GM19238 (cell line): ENCODE measurements at regions not wholly inside any gene's neighbourhood (a gene's known extent, or its start where the extent isn't known, plus 50 kb on each side); places are given as distances from the start of the nearest gene placed in this dataset.

Experiments used
- DNase-seq: peaks from one replicate; pipeline ENCODE4 v3.0.0; 2011; ENCODE audit warnings: low spot score; ENCODE audit not compliant: insufficient read length

- no peak for DNase-seq
Measured at GRCh38 chr15:97858296-97858695, 102.2 kb upstream of the ARRDC4 start.

DNA sequence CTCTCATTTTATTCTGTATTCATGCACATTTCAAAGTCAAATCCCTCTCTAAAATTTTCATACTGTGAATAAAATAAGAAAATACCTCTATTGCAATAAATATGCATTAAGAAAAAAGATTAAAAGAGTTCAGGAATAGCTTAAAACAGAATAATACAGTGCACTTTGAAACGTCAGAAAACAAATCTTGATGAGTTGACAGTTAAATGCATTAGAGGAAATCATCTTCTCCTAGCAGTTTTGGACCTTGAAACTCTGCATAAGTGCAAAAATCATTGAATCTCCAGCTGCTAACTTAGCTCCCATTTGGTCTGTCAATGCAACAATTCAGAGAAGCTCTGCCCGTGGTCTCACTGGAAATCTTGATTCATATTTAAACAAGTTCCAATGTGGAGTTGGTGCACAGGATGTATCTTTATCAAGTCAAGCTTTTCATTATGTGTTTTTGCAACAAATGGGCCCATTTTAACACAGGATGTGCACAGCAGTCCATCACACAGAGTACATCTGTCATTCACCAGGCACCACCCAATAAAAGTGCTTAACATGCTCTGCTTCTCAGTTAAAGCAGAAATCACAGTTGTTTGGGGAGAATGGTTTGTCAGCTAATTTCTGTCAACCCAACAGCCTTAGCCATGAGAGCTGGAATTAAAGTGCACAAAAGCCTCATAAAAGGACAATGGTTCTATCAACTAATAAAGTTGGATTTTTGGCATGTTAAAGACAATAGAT, 98.8 kb upstream of the ARRDC4 start:
- DNase-seq: no peak

DNA sequence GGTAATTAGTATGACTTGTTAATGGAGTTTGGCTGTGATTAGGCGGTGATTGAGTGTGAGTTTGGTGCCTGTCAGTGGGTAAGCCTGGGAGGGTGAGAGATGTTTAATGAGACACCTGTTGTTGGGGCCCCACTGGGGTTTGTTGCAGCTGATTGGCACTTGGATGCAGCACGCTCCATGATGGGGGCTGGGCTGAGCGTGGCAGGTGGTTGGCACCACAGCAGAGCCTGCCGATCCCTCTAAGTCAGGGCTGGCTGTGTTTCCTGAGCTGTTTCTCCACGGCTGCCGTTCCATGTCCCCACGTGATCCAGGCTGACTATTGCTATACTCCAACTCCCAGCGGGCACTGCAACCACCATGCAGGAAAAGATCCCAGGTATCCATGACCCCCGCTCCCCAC, 93.5 kb upstream of the ARRDC4 start:
- DNase-seq: no peak

- no peak for DNase-seq
Measured at GRCh38 chr15:97867870-97868269, 92.6 kb upstream of the ARRDC4 start.

- no peak for DNase-seq
Measured at GRCh38 chr15:97868981-97869380, 91.5 kb upstream of the ARRDC4 start.

GRCh38 chr15:97870771-97871170, 89.7 kb upstream of the ARRDC4 start:
- no peak for DNase-seq

DNA sequence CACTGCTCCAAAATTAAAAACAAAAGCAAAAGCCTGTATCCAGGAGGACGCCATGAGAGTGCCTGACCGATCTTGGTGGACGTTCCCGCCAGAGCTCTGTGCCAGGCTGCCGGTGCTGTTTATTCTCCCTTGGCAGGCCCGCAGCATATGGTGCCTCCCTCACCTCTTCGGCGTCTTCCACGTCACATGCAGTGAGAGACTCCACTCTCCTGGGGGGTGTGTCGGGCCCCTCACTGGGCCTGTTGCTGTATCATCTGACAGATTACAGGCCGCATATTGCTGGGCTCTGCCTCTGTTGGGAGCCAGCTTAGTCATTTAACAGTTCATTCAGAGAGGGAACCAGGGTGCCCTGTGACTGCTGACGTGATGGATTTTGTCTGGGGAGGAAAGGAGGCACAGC, 86.4 kb upstream of the ARRDC4 start:
- no peak for DNase-seq

DNA sequence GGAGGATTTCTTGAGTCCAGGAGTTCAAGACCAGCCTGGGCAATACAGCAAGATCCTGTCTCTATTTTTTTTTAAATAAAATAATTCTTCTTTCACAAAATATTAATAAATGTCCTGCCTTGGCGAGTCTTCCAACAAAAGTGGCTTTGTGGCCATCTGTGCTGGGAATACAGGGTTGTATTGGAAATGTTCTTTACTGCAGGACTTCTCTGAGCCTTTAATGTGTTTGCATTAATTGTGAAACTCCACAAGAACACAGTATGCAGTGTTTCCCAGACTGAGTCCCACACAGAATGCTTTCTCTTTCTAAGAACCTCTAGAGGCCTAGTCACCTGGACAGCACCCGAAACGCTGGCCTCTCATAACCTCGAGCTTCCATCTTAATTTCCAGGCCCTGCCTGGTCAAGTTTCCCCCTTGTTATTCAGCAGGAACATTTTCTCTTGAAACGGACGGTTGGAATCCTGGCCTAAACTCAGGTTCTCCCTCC, 85.4 kb upstream of the ARRDC4 start:
- DNase-seq: no peak

DNA sequence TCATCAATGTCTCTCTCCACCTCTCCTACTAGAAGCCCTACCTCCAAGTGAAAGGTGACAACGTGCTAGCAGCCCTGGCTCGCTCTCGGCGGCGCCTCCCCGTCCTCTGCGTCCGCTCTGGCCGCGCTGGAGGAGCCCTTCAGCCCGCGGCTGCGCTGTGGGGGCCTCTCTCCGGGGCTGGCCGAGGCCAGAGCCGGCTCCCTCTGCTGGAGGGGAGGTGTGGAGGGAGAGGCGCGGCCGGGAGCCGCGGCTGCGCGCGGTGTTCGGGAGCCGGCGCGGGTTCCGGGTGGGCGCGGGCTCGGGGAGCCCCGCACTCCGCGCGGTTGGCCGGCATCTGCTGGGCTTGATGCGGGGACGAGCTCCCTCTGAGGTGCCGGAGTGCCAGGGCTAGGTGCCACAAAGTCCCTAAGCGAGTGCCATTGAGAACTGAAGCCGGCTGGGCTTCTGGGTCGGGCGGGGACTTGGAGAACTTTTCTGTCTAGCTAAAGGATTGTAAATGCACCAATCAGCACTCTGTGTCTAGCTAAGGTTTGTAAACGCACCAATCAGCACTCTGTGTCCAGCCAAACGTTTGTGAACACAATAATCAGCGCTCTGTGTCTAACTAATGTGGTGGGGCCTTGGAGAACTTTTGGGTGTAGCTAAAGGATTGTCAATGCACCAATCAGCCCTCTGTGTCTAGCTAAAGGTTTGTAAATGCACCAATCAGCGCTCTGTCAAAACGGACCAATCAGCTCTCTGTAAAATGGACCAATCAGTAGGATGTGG, 84.8 kb upstream of the ARRDC4 start:
- DNase-seq: no peak

DNA sequence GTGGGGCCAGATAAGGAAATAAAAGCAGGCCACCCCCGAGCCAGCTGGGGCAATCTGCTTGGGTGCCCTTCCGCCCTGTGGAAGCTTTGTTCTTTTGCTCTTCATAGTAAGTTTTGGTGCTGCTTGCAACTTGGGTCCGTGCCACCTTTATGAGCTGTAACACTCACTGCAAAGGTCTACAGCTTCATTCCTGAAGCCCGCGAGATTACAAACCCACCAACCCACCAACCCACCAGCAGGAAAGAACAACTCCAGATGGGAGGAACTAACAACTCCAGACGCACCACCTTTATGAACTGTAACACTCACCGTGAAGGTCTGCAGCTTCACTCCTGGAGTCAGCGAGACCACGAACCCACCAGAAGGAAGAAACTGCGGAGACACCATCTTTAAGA, 84.2 kb upstream of the ARRDC4 start:
- DNase-seq: no peak

DNA sequence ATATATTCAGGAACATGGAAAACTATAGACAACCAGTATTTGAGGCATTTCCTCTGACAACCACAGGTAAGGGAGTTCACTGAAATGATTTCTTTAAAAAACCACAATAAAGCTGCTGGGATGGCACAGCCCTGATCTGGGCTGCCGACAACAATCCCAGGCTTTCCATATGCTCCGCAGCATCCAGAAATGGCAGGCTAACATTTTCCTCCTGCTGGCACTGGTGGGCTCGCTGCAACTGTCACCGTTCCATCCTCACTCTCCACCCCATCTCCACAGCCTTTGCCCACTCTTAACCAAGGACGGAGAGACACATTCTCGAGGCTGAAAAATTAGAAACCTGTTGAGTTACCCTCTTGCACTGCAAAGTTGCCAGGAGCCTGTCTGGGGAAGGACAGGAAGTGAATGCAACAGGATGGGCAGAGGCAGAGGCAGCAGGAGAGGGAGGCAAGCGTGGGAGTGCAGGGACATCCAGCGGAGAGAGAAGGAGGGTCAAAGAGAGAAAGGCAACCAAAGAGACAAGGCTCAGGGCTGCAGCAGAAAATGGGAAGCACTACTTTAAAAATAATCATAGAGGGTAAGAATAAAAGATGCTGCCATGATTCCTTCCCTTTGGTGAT, 79.0 kb upstream of the ARRDC4 start:
- DNase-seq: no peak

DNA sequence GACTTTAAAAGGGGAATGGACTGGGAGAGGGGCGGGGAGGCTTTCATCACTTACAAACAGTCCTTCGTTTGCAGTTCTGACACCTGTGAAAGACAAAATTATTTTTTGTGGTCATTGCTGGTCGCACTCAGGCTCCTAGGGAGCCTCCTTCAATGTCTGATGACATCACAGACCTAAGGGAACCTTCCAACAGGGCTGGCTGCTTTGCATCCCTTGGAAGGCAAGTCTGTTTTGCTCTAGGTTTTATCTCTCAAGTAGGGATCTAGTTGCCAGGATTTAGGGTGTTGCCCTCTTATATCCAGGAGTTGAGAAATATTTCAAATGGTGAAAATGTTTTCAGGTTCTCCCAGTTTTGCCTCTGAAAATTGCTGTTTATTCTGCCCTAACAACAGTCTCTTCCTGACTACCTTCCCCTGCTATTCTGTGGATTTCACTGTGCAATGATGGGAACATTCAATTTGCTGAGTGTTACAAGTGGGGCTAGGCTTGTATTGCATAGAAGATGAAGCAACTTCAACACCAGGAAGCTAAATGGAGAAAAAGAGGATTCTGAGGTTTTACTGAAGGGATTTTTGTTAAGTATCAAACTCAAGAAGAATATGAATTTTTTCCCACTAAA, 75.9 kb upstream of the ARRDC4 start:
- DNase-seq: no peak

GRCh38 chr15:97890307-97890706, 70.2 kb upstream of the ARRDC4 start:
- no peak for DNase-seq

GRCh38 chr15:97892167-97892938, 68.2 kb upstream of the ARRDC4 start:
- DNase-seq: no peak

GRCh38 chr15:97893967-97894366, 66.5 kb upstream of the ARRDC4 start:
- DNase-seq: no peak

GRCh38 chr15:97899981-97900380, 60.5 kb upstream of the ARRDC4 start:
- no peak for DNase-seq

DNA sequence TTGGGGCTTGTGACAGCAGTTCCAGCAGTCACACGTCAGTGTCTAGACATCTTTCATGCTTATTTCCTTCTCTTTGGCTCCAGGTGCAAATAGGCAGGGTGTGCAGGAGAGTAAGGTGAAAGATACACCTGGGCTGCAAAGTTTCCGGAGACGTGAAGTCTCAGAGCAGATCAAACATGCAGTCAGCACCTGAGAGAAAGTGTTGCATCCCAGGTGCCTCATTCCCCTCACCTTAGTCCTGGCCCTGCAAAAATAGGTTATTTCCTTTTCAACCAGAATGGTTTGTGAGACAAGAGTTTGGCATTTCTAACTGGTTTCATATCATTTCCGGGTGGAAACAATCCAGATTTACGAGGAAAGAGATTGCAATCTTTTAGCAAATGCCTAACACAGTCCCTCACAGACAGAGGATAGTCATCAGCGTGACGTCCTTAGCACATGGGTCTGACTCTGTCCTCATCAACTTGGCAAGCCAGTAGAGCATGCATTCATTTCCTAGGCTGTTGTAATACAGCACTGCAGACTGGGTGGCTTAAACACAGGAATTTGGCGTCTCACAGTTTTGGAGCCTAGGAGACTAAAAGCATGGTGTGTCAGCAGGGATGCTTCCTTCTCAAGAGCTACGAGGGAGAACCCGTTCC, 58.2 kb upstream of the ARRDC4 start:
- no peak for DNase-seq

- DNase-seq: no peak
Measured at GRCh38 chr15:97903560-97903959, 56.9 kb upstream of the ARRDC4 start.

- no peak for DNase-seq
Measured at GRCh38 chr15:97903971-97904572, 56.4 kb upstream of the ARRDC4 start.

GRCh38 chr15:97909291-97909891, 51.1 kb upstream of the ARRDC4 start:
- peak; percentile 29 for DNase-seq
